Astrocyte (in vitro differentiated cells and primary cell): ENCODE measurements at regions not wholly inside any gene's neighbourhood (a gene's known extent, or its start where the extent isn't known, plus 50 kb on each side); places are given as distances from the start of the nearest gene placed in this dataset.

Source experiments
- CTCF ChIP-seq: IDR thresholded peaks from 2 replicates; pipeline ENCODE4 v1.5.1; 2011; ENCODE audit warnings: low read depth, mild to moderate bottlenecking, inconsistent platforms, low read length, moderate library complexity; ENCODE audit not compliant: insufficient read depth
- EZH2 ChIP-seq: IDR thresholded peaks from 2 replicates; pipeline ENCODE4 v1.6.1; 2012; ENCODE audit warnings: mild to moderate bottlenecking, low read length, inconsistent platforms; ENCODE audit not compliant: insufficient read depth

- TF ChIP-seq CTCF, result no peak
- no peak for TF ChIP-seq EZH2
Observed at GRCh38 chr9:38159599-38159998, 90.6 kb upstream of the SHB start.
